ENCODE measurements at regions not wholly inside any gene's neighbourhood (a gene's known extent, or its start where the extent isn't known, plus 50 kb on each side); places are given as distances from the start of the nearest gene placed in this dataset.
A peak's percentile ranks its signal among the peaks of the same experiment; 100 is the strongest.
"Not testable (repeated sequence)": the region's sequence is repeated elsewhere in the genome, so short reads cannot be mapped to it uniquely, and the experiment has no call there.

GRCh38 chr2:21194147-21194546 is 70.4 kb downstream of the TDRD15 start:
- DNase-seq, result no peak

DNA sequence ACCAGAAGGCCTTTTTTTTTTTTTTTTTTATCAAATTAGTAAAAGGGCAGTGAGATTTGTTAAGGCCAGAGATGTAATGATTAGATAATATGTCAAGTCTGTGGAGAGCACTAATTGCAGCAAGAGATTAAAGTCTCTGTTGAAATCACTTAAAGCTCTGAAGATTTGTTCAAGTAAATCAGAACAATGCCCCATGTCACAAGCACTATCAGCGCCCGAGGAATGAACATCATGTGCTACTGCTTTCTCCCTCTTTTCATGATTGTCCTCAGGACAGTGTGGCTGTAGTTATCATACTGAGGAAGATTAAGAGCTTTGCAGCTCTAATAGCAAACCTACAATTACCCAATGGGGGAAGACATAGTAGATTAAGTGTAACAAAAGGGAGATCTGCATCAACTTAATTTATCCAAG is 71.1 kb downstream of the TDRD15 start:
- no peak for DNase-seq

GRCh38 chr2:21195326-21195725 is 71.6 kb downstream of the TDRD15 start:
- no peak for DNase-seq

- DNase-seq, result no peak
Measured at GRCh38 chr2:21198637-21199036, 74.9 kb downstream of the TDRD15 start.

GRCh38 chr2:21203976-21204375 is 80.2 kb downstream of the TDRD15 start:
- no peak for DNase-seq

DNA sequence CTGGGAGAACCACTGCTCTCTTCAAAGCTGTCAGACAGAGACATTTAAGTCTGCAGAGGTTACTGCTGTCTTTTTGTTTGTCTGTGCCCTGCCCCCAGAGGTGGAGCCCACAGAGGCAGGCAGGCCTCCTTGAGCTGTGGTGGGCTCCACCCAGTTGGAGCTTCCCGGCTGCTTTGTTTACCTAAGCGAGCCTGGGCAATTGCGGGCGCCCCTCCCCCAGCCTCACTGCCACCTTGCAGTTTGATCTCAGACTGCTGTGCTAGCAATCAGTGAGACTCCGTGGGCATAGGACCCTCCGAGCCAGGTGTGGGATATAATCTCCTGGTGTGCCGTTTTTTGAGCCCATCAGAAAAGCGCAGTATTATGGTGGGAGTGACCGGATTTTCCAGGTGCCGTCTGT is 90.3 kb downstream of the TDRD15 start:
- peak; percentile 25 for DNase-seq

GRCh38 chr2:21217442-21217841 is 93.7 kb downstream of the TDRD15 start:
- no peak for DNase-seq

GRCh38 chr2:21220930-21221329 is 97.2 kb downstream of the TDRD15 start:
- no peak for DNase-seq

DNA sequence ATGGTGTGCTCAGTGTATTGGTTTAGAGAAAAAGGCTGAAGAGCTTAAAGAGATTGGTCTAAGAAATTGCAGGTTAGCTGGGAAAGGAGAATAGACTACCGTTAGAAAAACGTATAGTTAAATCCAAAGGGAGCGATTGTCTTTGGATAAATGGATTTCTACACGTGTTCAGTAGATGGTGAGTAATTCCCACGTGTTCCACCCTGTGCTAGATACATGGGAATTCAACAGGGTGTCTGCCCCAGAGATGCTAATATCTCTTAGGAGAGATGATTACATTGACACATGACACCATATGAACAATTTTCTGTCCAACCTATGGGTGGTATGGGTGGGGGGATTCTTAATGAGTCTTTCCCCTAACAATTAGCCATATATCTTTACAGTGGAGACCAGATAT is 99.8 kb downstream of the TDRD15 start:
- no peak for DNase-seq

DNA sequence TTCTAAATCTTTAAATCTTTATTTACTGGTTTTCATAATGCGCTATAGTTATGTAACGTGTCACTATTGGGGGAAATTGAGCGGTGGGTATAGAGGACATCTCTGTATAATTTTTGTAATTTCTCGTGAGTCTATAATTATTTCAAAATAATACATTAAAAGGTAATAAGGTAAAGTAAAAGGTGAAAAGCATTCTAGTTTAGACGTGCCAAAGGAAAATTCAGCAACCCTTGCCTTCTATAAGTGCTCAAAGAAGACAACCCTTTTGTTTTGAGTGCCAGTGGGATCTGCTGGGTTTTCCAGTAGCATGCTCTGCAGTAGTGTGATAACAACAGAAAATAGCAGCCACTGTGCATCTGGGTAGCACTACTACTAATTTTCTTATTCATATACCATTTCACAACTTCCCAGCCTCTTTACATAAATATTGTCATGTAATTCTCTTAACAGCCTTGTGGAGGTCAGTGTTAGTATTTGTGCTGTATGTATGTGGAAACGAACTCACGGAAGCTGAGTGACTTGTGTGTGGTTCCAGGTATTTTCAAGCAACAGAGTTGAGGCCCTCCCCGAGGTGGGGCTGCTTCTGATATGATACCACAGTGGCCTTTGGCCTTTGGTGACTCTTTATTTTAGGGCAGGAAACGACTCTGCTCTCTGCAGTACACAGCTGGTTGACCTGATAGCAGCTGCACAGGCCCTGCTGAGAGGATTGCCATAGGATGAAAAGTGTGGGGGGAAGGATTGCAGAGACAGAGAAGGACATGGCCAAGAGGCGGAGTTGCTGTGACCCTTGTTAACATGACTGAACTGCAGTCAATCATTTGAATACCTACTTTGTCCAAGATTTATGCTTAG is 104.5 kb downstream of the TDRD15 start:
- DNase-seq, result no peak

GRCh38 chr2:21229302-21229701 is 105.5 kb downstream of the TDRD15 start:
- no peak for DNase-seq

DNA sequence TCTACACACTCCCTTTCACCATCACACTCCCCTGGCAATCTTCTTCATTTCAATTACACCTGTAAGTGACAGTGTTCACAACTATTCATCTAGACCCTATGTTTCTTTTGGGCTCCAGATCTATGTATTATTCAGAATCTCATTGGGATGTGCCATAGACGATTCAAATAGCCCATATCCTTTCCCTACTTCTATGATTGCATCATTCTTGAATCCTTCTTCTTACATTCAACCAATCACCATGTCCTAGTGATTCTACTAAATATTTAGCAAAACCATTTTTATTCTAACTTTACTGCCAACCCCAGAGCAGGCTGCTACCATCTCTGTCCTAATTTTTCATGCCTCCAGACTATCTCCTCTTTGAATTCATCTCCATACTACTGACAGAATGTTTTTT is 106.4 kb downstream of the TDRD15 start:
- DNase-seq, result no peak

DNA sequence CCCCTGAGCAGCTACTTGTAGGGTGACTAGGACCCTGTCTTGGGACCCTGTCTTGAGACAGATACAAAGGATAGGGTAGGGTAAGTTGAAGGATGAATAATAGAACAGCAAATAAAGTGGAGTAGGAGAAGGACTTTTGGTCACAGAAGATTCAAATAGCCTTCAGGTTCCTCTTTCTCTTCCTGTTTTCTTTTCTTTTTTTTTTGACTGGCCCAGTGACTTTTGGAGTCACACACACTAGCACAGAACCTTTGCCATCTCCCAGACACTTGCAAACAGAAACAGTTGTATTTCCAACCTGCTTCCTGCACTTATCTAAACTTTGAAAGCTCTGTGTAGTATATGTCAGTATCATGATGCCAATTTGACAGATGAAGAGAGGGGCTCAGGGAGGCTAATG is 108.2 kb downstream of the TDRD15 start:
- no peak for DNase-seq

DNA sequence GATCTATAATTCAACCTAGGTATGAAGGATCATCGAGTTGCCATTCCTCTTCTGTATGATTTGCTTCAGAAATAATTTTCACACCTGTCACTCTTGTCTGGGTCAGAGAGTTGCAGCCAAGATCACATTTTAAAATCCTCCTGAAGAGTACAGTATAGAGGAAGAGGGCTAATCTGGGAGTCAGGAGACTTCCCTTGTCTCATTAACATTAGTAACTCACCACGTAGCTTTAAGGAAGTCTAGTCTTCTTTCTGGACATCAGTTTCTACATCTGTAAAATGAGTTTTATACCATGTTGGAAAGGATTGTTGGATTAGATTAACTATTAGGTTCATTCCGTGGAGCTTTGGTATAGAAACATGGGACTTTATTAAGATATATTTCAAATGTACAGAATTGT is 109.4 kb downstream of the TDRD15 start:
- DNase-seq, result no peak

GRCh38 chr2:21234001-21234400 is 110.2 kb downstream of the TDRD15 start:
- no peak for DNase-seq

GRCh38 chr2:21234464-21235120 is 110.8 kb downstream of the TDRD15 start:
- no peak for DNase-seq

DNA sequence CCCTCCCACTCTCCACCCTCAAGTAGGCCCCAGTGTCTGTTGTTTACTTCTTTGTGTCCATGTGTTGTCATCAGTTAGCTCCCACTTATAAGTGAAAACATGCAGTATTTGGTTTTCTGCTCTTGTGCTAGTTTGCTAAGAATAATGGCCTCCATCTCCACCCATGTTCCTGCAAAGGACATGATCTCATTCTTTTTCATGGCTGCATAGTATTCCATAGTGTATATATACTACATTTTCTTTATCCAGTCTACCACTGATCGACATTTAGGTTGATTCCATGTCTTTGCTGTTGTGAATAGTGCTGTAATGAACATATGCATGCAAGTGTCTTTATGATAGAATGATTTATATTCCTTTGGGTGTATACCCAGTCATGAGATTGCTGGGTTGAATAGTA is 116.0 kb downstream of the TDRD15 start:
- DNase-seq, result not testable (repeated sequence)

GRCh38 chr2:21244161-21244560 is 120.4 kb downstream of the TDRD15 start:
- no peak for DNase-seq

DNA sequence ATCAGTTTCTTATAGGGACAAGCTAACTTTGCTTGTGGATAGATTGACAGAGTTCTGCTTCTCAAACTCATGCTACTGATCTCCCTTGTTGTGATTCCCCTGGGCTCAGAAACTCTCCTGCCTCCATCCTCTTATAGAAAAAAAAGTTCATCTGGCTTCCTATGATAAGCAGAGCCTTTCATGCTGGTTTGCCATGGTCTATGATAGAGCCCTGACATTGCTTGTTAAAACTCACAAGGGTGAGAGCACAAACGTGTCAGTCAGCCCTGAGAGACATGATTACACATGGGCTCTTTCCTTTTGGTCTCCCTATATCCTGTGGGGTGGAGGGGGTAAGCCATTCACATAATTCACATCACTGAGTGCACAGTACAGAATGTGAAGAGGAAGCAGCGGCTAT is 121.8 kb downstream of the TDRD15 start:
- no peak for DNase-seq

GRCh38 chr2:21249367-21249766 is 125.6 kb downstream of the TDRD15 start:
- DNase-seq, result no peak

DNA sequence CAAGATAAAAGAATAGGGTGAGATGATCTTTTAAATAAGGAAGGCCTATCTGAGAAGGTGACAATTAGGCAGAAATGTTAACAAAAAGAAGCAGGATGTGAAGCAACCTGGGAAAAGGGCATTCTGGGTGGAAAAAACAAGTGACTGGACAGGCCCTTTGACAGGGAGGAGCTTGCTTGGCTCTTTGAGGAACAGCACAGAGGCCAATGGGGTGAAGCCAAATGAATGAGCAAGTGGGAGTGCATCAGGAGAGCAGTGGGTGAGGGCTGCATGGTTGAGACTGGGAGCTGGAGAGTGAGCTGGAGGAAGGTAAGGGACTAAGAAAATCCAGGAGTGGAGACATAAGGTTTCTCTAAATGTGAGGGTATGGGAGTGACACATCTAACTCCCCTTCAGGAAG is 126.9 kb downstream of the TDRD15 start:
- no peak for DNase-seq

GRCh38 chr2:21251216-21251980 is 127.6 kb downstream of the TDRD15 start:
- DNase-seq, result peak; percentile 66

DNA sequence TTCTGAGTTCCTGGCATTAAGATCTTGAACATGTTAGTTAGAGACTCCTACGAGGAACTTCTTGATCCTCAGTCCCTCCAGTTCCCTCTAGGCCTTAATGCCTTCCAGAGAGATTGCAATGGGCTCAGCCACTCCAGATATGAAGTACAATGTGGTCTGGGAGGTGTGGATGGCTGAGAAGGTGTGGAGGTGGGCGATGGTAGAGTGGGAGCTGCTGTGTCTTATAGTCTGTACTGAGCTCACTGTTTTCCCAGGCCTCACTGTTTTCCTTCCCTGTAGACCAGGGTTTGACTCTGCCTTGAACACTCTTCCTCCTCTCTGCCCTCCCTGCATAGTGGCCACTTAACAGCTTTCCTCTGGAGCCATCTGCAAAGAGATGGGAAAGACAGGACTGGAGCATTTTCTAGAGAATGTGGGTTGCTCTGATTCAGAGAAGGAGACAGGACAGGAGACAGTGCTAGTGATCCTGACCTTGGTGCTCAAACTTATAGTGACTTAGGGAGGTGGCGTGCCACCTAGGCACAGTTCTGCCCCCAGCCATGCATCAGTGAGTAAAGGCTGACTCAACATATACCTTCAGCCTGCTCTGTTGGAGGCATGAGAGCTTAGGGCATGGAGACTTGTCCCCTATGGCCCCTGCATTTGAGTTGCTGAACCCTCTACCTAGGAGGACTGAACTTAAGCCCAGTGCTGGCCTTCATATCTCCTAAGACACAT is 129.7 kb downstream of the TDRD15 start:
- DNase-seq, result no peak

Measured in NCI-H2171 treated with DMSO at 0.1 percent for 48 hours (cell line).